ENCODE measurements at regions not wholly inside any gene's neighbourhood (a gene's known extent, or its start where the extent isn't known, plus 50 kb on each side); places are given as distances from the start of the nearest gene placed in this dataset.

GRCh38 chr10:8327140-8327423, 272.6 kb downstream of the GATA3 start:
- TF ChIP-seq EZH2phosphoT487 (IDR thresholded peaks at IDR 0.05; ENCODE audit: low read depth, severe bottlenecking, unreplicated experiment): no peak
- TF ChIP-seq EZH2 (IDR thresholded peaks at IDR 0.05; ENCODE audit: borderline replicate concordance): no peak
- TF ChIP-seq, protein P1, sequence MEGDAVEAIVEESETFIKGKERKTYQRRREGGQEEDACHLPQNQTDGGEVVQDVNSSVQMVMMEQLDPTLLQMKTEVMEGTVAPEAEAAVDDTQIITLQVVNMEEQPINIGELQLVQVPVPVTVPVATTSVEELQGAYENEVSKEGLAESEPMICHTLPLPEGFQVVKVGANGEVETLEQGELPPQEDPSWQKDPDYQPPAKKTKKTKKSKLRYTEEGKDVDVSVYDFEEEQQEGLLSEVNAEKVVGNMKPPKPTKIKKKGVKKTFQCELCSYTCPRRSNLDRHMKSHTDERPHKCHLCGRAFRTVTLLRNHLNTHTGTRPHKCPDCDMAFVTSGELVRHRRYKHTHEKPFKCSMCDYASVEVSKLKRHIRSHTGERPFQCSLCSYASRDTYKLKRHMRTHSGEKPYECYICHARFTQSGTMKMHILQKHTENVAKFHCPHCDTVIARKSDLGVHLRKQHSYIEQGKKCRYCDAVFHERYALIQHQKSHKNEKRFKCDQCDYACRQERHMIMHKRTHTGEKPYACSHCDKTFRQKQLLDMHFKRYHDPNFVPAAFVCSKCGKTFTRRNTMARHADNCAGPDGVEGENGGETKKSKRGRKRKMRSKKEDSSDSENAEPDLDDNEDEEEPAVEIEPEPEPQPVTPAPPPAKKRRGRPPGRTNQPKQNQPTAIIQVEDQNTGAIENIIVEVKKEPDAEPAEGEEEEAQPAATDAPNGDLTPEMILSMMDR (IDR thresholded peaks at IDR 0.05; ENCODE audit: poor library complexity): no peak
